GM19463 (cell line): ENCODE measurements at regions not wholly inside any gene's neighbourhood (a gene's known extent, or its start where the extent isn't known, plus 50 kb on each side); places are given as distances from the start of the nearest gene placed in this dataset.

Experiments
- ATAC-seq: cut with Tn5 transposase; IDR thresholded peaks from one replicate; pipeline ENCODE4 v1.9.1; 2021; ENCODE audit warnings: mild to moderate bottlenecking, moderate library complexity; ENCODE audit not compliant: unreplicated experiment

DNA sequence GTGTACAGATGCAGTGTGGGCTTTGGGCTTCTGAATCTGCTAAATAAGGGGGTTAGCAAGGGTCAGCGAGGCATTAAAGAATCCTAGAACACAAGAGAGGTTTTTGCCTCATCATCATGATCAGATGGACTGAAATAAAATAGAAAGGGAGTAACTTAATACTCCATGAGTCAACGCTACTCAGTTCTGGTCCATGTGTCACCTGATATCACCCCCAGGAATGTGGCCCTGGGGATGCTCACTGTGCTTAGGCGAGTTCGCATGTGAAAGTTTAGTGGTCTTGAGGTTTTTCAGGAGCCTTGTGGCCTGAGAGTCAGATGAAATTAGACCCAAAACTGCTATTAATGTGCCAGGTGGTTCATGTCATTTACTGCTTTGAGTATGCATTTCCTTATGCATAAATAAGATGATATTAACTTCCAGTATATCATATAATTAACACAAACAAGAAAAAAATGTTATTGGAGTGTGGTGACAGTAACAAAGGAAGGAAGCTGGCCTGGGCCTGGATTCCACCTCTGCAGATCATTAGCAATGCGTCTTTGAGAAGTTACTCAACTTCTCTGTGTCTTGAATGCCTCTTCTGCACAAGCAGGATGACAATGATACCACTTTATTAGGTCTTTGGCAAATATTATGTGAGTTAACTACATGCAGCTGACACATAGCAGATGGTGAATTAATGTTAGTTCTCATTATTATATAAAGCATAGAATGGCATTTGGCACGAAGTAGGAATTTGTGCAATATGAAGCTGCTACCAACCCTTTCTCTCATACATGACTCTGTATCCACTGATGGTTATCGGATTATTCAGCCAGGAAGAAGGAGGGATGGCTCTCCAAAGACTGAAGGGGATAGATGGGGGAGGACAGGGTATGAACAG is 1272.6 kb downstream of the AACS start:
- no peak for ATAC-seq

DNA sequence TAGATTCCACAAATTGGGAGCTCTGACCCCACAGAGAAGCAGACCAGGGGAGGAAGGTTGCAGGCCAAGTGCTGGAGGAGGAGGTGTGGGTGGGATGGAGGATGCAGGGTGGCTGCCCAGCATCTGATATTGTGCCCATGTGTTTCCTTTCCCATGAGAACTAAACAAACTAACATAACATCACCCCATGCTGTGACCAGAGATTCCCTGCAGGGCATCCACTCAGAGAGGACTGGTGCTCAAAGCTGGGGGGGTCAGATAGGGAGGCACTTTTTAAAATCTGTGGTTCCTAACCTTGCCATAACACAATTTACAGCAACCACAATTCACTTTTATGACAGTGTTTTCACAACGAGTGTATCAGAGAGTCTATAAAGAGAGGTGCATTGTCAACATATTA is 1277.6 kb downstream of the AACS start:
- ATAC-seq = no peak

DNA sequence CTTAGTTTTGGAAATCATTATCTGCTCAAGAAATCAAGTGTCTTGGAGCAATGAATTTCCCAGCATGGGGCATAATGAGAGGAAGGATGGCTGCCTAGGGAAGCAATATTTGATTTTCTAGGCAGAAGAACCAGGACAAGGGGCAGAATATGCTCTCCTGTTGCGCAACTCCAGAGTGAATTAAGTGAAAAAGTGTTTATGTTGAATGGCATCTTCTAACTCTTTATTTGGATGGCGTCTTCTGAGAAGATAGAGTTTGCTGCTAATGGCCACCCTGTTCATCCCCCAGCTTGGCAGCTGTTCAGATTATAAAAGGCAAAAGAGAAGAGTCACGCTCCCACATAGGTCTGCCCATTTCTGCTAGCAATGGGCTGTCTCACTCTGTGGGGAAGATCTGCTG is 1278.1 kb downstream of the AACS start:
- no peak for ATAC-seq

DNA sequence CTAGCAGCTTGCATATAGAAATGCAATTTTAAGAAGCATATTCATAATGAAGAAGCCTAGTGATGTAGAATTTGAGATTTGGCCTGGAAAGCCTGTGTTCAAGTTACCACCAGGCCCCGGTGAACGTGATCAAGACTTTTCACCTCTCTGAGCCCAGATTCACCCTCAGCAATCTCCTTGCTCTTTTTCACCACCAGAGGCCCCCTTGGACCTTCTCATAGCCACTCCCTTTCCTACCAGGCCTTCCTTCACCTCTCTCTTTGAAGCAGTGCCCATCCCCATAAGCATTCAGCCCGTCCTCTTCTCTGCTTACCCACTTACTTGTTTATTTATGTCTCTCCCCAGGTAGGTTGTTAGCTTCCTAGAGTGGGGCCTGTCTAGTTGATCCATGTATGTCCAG is 1280.9 kb downstream of the AACS start:
- ATAC-seq = no peak

DNA sequence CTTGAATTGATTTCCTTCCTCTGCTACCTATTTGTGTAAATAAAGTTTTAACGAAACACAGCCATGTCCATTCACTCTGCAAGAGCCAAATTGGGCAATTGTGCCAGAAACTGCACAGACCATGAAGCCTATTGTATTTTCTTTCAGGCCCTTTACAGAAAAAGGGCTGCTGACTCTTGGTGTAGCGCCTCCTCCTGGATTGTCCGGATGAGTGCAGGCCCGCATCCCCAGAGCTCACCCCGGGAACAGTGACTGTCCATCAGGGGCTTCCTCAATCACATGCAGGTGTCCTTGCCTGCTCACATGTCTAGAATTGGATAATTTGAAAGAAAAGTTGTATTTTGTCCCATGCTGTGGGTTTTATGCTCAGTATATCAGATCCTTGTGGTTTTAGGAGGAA is 1282.2 kb downstream of the AACS start:
- ATAC-seq = no peak

DNA sequence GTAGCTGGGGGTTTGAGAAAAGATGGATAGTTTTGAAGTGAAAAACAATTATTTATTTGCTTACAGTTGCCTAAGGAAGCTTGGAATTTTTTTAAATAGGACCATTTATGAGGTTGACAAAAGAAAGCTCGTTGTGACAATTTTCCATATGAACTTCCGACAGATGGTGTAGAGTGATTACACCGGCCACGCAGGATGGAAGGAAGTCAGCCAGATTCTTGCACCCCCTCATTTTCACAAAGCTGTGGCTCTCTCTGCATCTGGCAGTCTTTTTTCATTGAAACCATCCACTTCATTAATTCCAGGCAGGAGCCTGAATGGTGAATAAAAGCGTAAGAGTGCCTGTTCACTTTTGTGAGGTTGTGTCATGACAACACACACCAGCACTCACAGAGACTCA is 1284.1 kb downstream of the AACS start:
- ATAC-seq = no peak

DNA sequence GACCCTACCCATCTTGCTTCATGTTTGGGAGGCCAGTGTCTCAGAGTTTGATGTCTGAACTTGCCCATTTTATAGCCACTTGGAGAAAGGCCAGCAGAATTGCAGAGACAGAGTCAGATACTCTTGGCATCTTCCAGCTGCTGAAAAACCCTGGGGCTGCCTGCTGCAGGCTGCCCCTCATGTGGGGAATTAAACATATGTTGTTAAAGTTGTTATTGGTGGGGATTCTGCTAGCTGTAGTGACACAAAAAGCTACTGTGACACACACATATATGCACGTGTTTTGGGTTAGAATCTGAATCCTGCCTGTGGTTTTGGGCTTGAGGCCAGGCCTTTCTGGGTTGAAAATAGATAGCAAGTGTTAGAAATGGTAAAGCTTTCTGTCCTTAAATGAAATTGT is 1288.4 kb downstream of the AACS start:
- ATAC-seq = no peak

DNA sequence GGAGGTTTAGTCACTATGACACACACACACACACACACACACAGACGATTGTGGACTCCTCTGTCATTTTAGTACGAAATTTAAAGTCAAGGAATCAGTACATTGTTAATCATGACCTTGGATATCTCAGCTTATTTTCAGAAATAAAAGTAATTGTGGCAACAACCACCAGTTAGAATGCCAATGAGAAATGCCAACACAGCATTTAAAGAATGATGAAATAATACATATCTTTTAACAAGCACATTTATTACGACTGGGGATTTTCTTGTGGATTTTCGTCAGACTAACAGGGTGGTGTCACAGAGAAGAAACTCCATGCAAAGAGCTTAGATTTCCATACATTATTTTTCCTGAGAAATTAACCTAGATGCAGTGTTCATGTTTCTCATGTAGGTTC is 1289.4 kb downstream of the AACS start:
- ATAC-seq = no peak

DNA sequence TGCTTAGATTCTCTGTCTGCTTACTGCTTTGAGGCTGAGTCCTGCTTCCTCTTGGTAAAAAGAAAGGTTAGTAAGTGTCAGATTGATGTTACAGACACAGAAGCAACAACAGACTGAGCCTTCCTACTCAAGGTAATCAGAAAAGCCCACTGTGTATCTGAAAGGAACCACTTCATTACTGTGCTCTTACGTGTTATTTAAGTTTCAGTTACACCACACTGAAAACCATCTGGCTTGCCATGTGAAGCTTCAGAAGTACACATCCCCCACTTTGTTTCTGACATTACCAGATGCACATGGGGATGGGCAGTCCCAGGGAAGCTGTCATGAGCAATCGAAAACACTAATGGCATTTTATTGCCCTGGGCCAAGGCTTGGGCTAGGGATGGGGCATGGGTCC is 1290.1 kb downstream of the AACS start:
- no peak for ATAC-seq

DNA sequence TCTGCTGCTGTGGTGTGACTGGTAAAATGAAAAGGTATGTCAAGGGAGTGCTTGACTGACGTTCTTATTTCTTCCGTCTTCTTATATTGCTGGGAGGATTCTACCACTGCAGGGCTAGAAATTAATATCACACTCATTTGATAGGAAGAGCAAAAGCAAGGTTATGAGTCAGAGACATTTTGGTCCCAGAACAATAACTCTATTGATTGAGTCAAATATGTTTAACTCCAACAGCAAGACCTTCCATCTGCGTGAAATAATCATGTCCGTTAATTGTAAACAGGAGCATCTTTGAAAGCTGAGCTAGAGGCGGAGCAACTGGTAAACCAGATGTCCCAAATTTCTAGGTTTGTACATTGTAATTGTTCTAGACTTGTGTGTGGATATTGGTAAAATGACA is 1293.6 kb downstream of the AACS start:
- ATAC-seq = no peak

DNA sequence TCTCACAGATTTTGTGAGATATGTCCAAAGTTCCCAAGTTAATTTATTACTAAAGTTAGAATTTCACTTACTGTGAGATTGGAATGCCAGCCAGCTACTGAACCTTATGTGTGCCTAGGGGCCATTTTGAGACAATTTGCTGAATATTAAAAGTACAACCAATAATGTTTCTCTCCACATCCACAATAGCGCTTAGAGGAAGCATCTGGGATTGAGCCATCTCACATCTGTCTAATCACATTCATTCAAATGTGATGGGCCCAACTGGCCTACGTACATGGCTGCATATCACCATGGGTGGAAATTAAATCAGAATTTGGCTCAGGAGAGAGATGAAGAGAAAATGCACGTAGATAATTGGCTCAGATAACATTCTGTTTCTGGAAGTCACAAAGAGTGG is 1294.0 kb downstream of the AACS start:
- no peak for ATAC-seq

DNA sequence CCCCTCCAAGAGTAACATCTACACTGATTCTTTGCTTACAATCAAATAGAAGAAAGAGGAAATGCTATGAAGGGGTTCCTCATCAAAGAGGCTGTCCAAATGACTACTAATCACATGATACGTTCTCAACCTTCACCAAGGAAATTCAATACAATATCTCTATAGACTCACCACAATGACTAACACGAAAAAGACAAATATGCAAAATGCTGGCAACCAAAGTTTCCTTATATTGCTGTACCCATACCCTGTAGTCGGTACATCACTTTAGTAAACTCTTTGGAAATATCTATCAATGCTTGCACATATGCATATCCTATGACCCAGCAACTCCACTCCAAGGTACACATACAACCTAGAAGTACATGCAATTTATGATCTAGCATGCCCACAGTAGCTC is 1296.6 kb downstream of the AACS start:
- no peak for ATAC-seq

DNA sequence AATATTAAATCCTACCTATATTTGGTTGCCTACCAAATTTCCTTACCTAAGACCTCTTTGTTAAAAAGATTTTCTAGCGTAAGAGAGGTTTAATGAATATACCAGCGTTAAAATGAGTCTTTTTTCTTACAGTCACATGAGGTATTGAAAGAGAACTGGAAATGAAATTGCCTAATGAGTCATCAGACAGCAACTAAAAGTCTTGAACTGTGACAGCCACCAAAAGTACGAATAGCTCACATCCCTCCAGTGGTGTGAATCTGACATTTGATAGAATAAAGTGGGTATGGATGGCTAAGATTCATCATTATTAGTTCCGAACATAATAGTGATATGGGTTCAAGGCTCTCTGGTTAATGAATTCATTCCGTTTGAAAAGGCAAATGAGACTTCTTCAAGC is 1297.3 kb downstream of the AACS start:
- no peak for ATAC-seq

DNA sequence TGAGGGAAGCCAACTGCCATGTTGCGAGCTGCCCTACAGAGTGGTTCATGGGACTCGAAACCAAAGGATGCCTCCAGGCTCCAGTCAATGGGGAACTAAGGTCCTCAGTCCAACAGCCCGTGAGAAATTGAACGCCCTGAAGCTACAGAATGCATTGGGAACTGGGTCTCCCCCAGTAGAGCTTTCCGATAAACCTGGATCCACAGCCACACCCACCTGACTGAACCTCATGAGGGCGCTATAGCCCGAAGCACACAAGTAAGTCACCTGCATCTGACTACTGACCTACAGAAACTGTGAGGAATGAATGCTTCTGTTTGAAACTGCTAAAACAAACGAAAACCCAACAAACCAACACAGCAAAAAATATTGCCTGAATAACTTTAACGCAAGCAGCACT is 1297.7 kb downstream of the AACS start:
- no peak for ATAC-seq

DNA sequence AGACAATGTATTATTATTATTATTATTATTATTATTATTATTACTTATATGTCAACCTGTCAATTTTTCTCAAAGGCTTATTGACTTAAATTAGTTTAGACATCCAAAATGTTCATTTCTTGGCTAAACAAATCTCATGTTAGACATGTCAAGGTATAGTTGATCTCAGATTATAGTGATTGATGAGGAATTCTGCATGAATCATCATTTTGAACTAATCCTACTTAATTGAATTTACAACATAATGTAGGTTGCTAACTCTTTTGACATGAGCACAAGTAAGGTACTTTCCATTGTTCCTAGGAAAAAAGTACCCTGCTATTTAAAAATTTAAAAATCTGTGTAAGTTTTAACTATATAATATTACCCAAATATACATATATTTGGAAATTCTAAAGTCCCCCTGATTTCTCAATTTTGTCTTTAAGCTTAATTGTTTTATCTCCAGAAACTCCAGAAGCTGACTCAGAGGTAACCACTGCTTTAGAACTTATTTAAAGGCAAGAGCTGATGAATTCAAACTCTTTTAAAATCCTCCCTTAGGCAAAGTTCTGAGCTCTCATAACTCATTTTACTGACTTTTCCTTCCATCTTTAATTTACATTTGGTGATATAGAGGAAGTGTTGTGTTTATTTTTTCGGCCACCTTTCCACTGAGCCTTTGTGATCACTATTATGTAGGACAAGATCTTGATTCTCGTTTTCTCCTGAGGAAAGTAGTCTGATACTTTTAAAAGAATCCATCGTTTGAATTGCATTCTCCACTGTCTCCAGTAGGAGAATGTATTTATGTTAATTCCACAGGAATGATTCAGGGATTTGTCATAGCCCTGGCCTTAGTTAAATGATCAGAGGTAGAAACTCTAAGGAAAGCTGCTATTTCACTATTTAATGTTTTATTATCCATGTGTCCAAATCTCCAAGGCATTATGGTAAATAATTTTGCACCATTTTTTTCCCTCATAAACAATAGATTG is 1304.5 kb downstream of the AACS start:
- no peak for ATAC-seq

DNA sequence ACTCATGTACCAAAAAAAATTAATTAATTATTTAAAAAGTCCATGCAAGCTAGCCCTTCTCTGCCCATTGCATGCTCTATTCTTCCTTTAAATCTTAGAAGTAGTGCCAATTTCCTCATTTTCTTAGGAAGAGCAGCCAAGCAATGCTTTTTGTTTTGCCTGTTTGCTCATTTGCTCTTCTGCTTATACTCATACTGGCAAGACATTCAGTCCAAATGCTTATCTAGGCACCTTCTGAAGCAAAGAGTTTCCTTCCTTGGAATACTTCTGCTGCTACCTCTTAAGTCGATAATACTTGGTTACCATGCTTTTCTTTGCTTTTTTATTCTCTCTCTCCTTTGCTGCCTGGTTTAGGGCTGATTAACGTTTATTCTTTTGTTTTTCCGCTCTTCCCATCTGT is 1318.3 kb downstream of the AACS start:
- ATAC-seq = no peak

DNA sequence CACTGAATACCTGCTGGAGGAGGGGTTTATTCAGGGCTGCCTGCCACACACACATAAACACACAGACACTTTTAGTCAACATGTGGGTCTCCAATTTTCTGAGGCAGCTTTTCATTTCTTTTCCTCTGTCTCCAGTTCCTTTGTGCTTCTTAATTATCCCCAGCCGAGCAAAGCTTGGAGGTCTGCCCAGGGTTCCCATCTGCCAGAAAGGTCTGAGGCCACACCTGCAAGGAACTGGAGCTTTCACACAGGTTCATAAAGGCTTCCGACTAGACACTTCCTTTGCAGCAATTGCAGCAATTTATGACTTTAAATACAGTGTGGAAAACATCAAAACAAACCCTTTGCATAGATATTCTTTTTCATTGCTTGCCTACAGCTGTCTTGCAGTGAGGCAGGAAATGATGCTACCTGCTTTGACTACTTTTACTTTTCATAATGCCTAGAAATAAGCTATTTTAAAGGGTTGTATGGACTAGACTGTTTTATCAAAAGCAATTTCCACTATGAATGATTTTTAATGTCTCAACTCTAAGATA is 1318.9 kb downstream of the AACS start:
- ATAC-seq = no peak

DNA sequence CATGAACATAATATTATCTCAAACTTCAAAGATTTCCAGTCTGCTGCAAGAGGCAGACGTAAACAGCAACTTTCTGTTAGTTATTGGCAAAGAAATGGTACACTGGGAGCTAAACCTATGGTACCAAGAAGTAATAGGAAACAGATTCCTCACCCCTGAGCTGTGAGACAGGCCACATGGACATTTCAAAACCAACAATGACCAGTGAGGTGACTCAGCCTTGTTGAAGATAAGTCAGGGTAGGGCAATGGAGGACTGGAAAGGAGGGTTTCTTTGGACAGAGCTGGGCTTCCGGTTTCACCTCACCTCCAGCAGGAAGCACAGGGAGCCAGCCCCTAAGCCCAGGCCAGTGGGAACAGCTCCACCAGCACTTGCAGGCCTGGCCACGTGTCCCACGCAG is 1320.5 kb downstream of the AACS start:
- no peak for ATAC-seq

DNA sequence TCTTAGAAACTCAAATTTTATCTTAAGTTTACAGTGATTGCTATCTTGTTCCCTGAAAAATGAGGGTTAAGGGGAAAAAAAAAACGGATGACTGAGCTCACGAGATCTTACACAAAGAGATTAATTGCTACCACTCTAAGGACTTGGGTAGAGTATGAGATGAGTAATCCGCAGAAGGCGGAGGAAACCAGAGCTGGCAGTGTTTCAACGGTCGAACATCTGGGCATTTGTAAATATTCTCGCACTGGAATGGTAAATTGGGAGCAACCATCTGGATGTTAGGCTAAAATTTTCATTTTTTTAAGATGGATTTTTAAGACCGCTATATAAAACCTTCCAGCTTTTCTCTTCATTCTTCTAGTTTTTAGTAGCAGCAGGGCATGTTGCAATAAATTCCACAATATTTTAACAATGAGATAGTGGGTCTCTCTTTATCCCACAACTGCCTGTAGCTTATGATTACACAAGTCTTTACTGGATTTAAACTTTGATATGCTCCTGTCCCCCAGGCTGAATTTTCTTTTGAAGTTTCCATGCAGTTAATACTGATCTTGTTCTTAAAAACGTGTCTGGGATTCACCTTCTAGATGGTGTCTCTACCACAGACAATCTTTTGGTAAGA is 1324.1 kb downstream of the AACS start:
- no peak for ATAC-seq

DNA sequence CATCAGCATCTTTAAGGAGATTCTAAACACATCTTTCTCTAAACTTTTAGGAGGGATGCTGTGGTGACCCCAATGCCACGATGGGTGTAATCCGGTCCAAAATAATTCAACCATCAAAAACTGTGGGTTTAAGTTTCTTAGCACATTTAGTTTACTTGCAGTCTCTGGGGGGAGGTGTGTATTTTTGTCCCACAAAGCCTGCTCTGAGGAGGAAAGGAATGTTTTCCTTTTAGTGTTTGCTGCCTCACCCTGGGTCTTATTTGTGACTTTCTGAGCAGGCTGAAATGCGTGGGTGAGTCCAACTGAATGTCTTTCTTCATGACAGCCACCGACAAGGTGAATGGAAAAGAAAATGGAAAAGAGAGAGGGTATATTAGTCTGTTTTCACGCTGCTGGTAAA is 1324.7 kb downstream of the AACS start:
- no peak for ATAC-seq

DNA sequence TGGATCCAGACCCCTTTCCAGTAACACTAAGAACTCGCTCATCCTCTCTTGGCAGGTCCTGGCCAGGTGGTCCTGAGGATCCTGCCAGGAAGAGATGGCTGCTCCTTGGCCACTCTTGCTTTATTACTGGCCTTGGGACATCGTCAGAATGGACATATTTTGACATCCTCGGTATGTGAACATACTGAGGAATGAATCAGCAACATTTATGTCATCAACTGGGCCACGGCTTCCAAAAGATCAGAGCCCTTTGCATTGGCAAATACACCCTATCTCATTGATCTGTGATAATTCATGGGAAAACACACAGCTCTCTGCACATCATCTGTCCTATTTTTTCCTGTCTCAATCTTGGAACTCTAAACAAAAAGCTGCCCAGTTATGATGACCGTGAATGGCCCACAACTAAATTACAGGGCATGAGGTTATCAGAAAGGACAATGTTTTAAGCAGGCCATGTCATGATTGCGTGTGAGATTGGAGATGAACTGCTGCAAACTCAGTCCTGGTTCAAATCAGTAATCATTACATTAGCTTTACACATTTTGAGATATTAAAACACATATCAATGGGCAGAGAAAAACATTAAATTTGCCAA is 1325.8 kb downstream of the AACS start:
- ATAC-seq = no peak
